NB4 (cell line): ENCODE measurements at regions not wholly inside any gene's neighbourhood (a gene's known extent, or its start where the extent isn't known, plus 50 kb on each side); places are given as distances from the start of the nearest gene placed in this dataset.

Experiments
- DNase-seq: peaks from one replicate; pipeline ENCODE4 v3.0.0; 2010; ENCODE audit warnings: low read depth
- H3K4me3 ChIP-seq: one replicate; pipeline ENCODE4 v1.5.1; 2011; ENCODE audit warnings: mild to moderate bottlenecking, low read depth, low read length, moderate library complexity
- MYC ChIP-seq: IDR thresholded peaks from 2 replicates; pipeline ENCODE4 v1.6.1; 2011; ENCODE audit warnings: low read depth, low read length
- POLR2A ChIP-seq: IDR thresholded peaks from 2 replicates; pipeline ENCODE4 v1.6.1; 2011; ENCODE audit warnings: mild to moderate bottlenecking; ENCODE audit not compliant: insufficient read length; ENCODE audit errors: extremely low read depth
- TF ChIP-seq, protein P1 (sequence below): IDR thresholded peaks from 2 replicates; pipeline ENCODE4 v1.6.1; 2011; ENCODE audit warnings: low read depth, low read length
- TF ChIP-seq, protein P2 (sequence below): IDR thresholded peaks from one replicate; pipeline ENCODE4 v1.5.1; 2012; ENCODE audit warnings: low read depth, low read length

DNA sequence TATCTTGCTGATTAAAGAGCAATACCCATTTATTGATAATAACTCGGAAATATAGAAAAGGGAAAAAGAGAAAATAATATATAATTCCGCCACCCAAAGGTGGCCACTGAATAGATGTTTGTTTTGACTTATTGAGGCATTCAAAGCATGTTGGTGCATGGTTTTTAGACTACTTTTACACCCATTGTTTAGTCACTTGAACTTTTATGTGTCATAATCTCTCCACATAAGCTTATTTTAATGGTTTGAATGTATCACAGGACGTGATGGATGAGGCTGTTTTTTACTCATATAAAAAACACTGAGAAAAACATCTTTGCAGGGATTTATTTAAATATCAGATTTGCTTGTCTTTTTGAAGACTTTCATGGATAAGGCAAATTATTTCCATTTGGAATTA lies 120.4 kb downstream of the ACKR3 start:
- H3K4me3 ChIP-seq, result no peak overlapping the region
- no peak for DNase-seq
- TF ChIP-seq MYC (no peak), POLR2A (no peak)
- TF ChIP-seq, protein P1, sequence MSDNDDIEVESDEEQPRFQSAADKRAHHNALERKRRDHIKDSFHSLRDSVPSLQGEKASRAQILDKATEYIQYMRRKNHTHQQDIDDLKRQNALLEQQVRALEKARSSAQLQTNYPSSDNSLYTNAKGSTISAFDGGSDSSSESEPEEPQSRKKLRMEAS, result no peak
- TF ChIP-seq, protein P2, sequence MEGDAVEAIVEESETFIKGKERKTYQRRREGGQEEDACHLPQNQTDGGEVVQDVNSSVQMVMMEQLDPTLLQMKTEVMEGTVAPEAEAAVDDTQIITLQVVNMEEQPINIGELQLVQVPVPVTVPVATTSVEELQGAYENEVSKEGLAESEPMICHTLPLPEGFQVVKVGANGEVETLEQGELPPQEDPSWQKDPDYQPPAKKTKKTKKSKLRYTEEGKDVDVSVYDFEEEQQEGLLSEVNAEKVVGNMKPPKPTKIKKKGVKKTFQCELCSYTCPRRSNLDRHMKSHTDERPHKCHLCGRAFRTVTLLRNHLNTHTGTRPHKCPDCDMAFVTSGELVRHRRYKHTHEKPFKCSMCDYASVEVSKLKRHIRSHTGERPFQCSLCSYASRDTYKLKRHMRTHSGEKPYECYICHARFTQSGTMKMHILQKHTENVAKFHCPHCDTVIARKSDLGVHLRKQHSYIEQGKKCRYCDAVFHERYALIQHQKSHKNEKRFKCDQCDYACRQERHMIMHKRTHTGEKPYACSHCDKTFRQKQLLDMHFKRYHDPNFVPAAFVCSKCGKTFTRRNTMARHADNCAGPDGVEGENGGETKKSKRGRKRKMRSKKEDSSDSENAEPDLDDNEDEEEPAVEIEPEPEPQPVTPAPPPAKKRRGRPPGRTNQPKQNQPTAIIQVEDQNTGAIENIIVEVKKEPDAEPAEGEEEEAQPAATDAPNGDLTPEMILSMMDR, result no peak

DNA sequence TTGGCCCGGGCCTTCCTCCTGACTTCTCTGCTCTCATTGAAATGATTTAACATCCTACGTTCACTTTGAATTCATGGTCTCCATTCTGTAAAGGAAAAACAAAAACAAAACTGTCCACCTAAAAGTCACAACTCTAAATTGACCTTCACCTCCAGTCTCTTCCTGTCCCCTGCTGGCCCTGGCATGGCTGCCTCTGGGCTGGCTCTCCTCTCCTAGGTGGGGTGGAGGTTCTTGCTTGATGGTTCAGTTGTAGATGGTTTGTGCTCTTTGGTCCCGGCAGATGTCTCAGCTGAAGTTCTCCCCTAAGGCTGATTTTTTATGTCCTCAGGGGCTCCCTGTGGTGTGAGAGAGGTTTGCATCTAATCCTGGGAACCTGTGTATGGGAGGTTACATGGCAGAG lies 121.1 kb downstream of the ACKR3 start:
- TF ChIP-seq POLR2A (no peak), MYC (no peak)
- TF ChIP-seq, protein P1, result no peak
- TF ChIP-seq, protein P2, result no peak
- DNase-seq, result no peak
- H3K4me3 ChIP-seq, result no peak overlapping the region

DNA sequence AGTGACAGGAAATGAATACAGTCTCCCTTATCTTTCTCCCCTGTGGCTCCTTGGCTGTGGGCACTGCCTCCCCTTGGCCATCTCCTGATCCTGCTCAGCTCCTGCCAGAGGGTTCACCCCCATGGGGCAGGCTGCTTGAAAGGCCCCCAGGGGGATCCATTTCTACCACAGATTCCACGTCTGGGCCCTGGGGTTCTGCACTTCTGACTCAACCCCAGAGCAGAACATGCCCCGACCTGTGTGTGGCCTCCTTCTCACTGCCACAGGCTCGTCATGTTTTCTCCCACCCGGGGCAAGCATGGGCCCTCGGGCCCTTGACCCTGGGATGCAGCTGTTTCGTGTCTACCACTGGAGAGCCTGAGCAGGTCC lies 122.2 kb downstream of the ACKR3 start:
- DNase-seq, result no peak
- TF ChIP-seq MYC (no peak), POLR2A (no peak)
- TF ChIP-seq, protein P1, result no peak
- TF ChIP-seq, protein P2, result no peak
- H3K4me3 ChIP-seq, result no peak overlapping the region

DNA sequence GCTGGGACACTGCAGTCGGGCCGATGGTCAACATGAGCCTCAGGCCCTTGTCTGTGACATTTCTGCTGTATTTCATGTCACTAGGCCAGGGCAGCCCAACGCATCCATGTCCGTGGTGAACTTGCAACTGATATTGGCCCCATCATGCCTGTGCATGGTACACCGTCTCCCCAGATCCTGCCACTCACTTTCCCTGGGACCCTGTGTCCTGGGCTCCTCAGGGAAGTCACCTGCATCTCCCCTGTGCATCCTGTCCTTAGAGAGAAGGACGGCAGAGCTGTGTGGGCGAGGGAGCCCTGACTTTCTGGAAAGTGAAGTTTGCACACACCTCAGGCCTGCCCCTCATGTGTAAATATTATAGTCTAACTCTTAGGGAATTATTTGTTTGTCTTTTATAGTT lies 123.3 kb downstream of the ACKR3 start:
- no peak for DNase-seq
- TF ChIP-seq, protein P2, result no peak
- TF ChIP-seq, protein P1, result no peak
- TF ChIP-seq POLR2A (no peak), MYC (no peak)
- H3K4me3 ChIP-seq, result no peak overlapping the region

DNA sequence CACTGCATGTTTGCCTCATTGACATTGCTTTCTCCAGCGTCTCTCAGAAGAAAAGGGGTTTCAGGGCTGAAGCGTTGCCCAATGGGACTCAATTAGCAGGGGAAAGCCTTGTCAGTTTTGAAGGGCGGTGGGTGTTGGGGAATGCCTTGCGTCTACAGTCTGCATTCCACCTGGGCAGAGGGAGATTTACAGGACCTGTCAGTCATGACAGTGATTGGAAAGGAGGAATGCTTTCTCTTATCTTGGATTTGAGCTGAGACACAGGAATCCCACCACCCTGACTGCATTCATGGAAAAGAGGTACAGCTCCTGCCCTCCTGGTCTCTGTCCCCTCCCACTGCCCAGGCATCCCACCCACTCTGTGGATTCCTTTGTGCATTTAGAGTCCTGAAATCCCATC lies 123.9 kb downstream of the ACKR3 start:
- no peak overlapping the region for H3K4me3 ChIP-seq
- no peak for DNase-seq
- no peak for TF ChIP-seq POLR2A
- TF ChIP-seq, protein P2, result no peak
- TF ChIP-seq, protein P1, result no peak
- no peak for TF ChIP-seq MYC

DNA sequence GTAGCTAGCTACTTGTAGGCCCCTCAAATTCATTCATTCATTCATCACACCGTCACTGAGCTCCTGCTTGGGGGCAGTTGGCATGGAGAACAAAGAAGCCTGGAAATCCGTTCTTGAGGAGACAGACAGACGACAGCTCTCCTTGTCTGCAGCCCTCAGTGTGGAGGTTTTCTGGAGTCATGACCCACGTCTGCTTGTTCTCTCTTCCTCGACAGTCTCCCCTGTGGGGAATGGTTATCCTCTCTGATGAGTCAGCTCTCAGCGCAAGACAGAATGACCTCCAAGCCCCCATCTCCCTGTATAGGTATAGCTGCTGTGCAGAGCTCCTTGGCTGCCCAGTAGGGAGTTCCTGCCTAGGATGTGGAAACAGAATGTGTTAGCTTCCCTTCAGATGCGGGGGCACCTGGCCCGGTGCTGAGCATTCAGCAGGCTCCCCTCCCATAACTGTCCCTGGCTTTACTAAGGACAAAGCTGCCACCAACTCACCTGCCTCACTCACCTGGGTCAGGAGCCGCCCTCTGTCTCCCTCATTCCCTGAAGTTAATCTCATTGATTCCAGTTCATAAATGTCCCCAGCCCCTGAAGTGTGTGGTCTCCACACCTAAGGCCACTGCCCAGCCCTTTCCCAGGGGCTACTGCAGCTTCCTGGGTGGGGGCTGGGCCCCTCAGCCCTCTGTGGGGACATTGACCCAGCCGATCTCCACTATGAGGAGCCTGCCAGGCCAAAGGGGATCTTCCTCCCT lies 124.7 kb downstream of the ACKR3 start:
- no peak for DNase-seq
- H3K4me3 ChIP-seq, result no peak overlapping the region
- TF ChIP-seq, protein P2, result no peak
- TF ChIP-seq, protein P1, result no peak
- no peak for TF ChIP-seq POLR2A
- no peak for TF ChIP-seq MYC
